Keratinocyte (primary cell): ENCODE measurements at regions not wholly inside any gene's neighbourhood (a gene's known extent, or its start where the extent isn't known, plus 50 kb on each side); places are given as distances from the start of the nearest gene placed in this dataset.

Experiments
- DNase-seq: peaks from one replicate; pipeline ENCODE4 v3.0.0-alpha.2; 2011; ENCODE audit warnings: low read depth, missing footprints, low spot score
- FAIRE-seq: peaks from 2 replicates; lab custom pipeline; 2011; peaks lifted over from hg19 to GRCh38; lab: Jason Lieb, UNC
- H2AFZ ChIP-seq: 2 replicates; pipeline ENCODE4 v1.6.0; 2012; ENCODE audit warnings: low read length, control low read depth, inconsistent platforms; ENCODE audit not compliant: control insufficient read depth
- H3K27ac ChIP-seq: 2 replicates; pipeline ENCODE4 v1.5.1; 2011; ENCODE audit warnings: low read length; ENCODE audit not compliant: control insufficient read depth, insufficient read depth
- H3K27me3 ChIP-seq: 3 replicates; pipeline ENCODE4 v1.6.0; 2011; ENCODE audit warnings: low read length; ENCODE audit not compliant: control insufficient read depth, insufficient read depth; ENCODE audit errors: extremely low read depth
- H3K36me3 ChIP-seq, 2 experiments: 2 replicates in 1 of 2; 3 replicates in 1 of 2; pipeline ENCODE4 v1.5.1; 2011; ENCODE audit warnings: low read length in 2 of 2, mild to moderate bottlenecking in 1 of 2; ENCODE audit not compliant: control insufficient read depth in 2 of 2, insufficient read depth in 2 of 2; ENCODE audit errors: extremely low read depth in 1 of 2
- H3K4me1 ChIP-seq: 3 replicates; pipeline ENCODE4 v1.5.1; 2011; ENCODE audit warnings: low read length; ENCODE audit not compliant: control insufficient read depth, insufficient read depth; ENCODE audit errors: extremely low read depth
- H3K4me2 ChIP-seq: 3 replicates; pipeline ENCODE4 v1.6.0; 2011; ENCODE audit warnings: low read depth, low read length; ENCODE audit not compliant: control insufficient read depth, insufficient read depth; ENCODE audit errors: extremely low read depth
- H3K4me3 ChIP-seq, 3 experiments: fragments of 200-600 bp in 1 of 3; sonication (generic) in 1 of 3; 2 replicates in 2 of 3; 3 replicates in 1 of 3; pipeline ENCODE4 v1.5.1; 2011 to 2016; ENCODE audit warnings: low read length in 3 of 3, mild to moderate bottlenecking in 3 of 3, control low read depth in 2 of 3, inconsistent platforms in 1 of 3, low read depth in 1 of 3, mixed read lengths in 1 of 3, mixed run types in 1 of 3, moderate library complexity in 1 of 3; ENCODE audit not compliant: control insufficient read depth in 2 of 3, insufficient read depth in 2 of 3; ENCODE audit errors: extremely low read depth in 1 of 3
- H3K79me2 ChIP-seq: 2 replicates; pipeline ENCODE4 v1.6.0; 2012; ENCODE audit warnings: low read length; ENCODE audit not compliant: control insufficient read depth, insufficient read depth
- H3K9ac ChIP-seq: 3 replicates; pipeline ENCODE4 v1.6.0; 2011; ENCODE audit warnings: low read length; ENCODE audit not compliant: control insufficient read depth, insufficient read depth; ENCODE audit errors: extremely low read depth
- H3K9me1 ChIP-seq: 3 replicates; pipeline ENCODE4 v1.6.0; 2011; ENCODE audit warnings: low read length; ENCODE audit not compliant: control insufficient read depth, insufficient read depth; ENCODE audit errors: extremely low read depth
- H3K9me3 ChIP-seq: 2 replicates; pipeline ENCODE4 v1.5.1; 2012; ENCODE audit warnings: low read depth, low read length; ENCODE audit not compliant: control insufficient read depth
- H4K20me1 ChIP-seq: 3 replicates; pipeline ENCODE4 v1.6.0; 2011; ENCODE audit warnings: low read length; ENCODE audit not compliant: control insufficient read depth, insufficient read depth; ENCODE audit errors: extremely low read depth
- EZH2 ChIP-seq: IDR thresholded peaks from one replicate; pipeline ENCODE4 v1.6.1; 2012; ENCODE audit warnings: inconsistent platforms, mild to moderate bottlenecking, low read length, moderate library complexity
- dilution Hi-C: fragments of 300-500 bp; cut with MboI; formaldehyde crosslinking; loops from one replicate; pipeline ENCODE4 v1.7.0; 2020; ENCODE audit warnings: low sequenced_read_pairs; ENCODE audit not compliant: extremely low pct_ligation_motif_present
- TF ChIP-seq, protein P1 (sequence below), 3 experiments: IDR thresholded peaks in 1 of 3; conservative IDR thresholded peaks in 1 of 3; optimal IDR thresholded peaks in 1 of 3; 2 replicates in 2 of 3; 3 replicates in 1 of 3; pipeline versions ENCODE3 to v1.5.1; 2011; ENCODE audit warnings: low read length in 3 of 3, mild to moderate bottlenecking in 3 of 3, moderate library complexity in 2 of 3, control low read depth in 1 of 3, inconsistent platforms in 1 of 3; ENCODE audit not compliant: insufficient read depth in 2 of 3; ENCODE audit errors: extremely low read depth in 1 of 3

DNA sequence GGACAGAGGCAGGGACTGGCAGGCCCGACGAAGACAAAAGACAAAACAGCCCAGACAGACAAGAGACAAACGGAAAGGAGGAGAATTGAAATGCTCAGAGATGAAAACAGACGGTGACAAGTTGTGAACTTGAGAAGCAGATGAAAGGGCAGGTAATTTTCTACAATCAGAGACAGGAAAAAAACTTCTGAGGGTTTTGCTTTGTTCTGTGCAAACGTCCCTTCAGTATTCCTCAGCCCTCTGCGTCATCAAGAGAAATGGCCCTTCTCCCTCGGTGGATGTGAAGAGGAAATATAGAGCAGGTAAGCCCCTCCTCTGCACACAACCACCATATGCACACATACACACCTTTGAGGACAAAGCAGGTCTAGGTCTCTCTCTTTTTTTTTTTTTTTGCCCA, 206.6 kb downstream of the UACA start:
- Histone ChIP-seq H3K27me3 (peaks cover 70% of the 10 kb centered on the region), H3K9me1 (no peaks in the 10 kb centered on the region), H3K9ac (no peak overlapping the region), H3K27ac (no peak overlapping the region), H3K36me3 (no peaks in the 10 kb centered on the region), H2AFZ (no peak overlapping the region), H3K4me2 (no peak overlapping the region), H4K20me1 (peaks cover 2% of the 10 kb centered on the region), H3K9me3 (no peaks in the 10 kb centered on the region), H3K4me3 (no peak overlapping the region), H3K79me2 (no peaks in the 10 kb centered on the region), H3K4me1 (no peaks in the 10 kb centered on the region)
- TF ChIP-seq, protein P1, sequence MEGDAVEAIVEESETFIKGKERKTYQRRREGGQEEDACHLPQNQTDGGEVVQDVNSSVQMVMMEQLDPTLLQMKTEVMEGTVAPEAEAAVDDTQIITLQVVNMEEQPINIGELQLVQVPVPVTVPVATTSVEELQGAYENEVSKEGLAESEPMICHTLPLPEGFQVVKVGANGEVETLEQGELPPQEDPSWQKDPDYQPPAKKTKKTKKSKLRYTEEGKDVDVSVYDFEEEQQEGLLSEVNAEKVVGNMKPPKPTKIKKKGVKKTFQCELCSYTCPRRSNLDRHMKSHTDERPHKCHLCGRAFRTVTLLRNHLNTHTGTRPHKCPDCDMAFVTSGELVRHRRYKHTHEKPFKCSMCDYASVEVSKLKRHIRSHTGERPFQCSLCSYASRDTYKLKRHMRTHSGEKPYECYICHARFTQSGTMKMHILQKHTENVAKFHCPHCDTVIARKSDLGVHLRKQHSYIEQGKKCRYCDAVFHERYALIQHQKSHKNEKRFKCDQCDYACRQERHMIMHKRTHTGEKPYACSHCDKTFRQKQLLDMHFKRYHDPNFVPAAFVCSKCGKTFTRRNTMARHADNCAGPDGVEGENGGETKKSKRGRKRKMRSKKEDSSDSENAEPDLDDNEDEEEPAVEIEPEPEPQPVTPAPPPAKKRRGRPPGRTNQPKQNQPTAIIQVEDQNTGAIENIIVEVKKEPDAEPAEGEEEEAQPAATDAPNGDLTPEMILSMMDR (optimal IDR thresholded peaks at IDR 0.05 in 1 of 3, IDR thresholded peaks at IDR 0.05 in 1 of 3, conservative IDR thresholded peaks at IDR 0.05 in 1 of 3; ENCODE audit: extremely low read depth in 1 of 3, insufficient read depth in 2 of 3, low read length in 3 of 3) = no peak
- TF ChIP-seq EZH2 = no peak
- dilution Hi-C loops = no loop called here
- no peak for DNase-seq
- no peak for FAIRE-seq

DNA sequence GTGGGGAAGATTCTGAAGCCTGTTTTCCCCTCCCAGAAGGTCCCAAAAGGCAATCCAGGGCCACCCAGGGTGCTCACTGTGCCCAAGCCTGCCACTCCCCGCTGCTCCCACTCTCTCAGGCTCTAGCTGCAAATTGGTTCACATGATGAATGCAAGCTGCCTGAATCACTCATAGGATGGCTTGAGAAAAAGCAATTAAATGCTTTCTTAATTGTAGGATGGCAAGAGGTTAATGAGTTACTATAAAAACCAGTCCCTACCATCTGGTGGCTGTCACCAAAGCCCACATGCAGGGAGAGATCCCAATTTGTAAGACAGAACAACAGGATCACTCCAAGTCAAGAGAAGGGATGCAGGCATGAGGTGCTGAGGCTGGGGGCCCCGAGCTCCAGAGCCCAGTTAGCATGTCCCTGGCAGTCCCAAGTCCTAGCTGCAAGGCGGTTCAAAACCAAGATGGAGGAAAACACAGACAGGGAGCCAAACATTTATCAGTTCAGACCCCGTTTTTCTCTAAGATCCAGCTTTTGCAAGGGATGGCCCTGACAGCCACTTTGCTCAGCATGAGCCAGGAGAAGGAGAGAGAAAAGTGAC, 207.1 kb downstream of the UACA start:
- Histone ChIP-seq H3K9me3 (no peaks in the 10 kb centered on the region), H3K27ac (no peak overlapping the region), H3K4me3 (no peak overlapping the region), H3K36me3 (no peaks in the 10 kb centered on the region), H3K9ac (no peak overlapping the region), H2AFZ (no peak overlapping the region), H4K20me1 (peaks cover 2% of the 10 kb centered on the region), H3K4me2 (no peak overlapping the region), H3K79me2 (no peaks in the 10 kb centered on the region), H3K4me1 (no peaks in the 10 kb centered on the region), H3K9me1 (no peaks in the 10 kb centered on the region), H3K27me3 (peaks cover 75% of the 10 kb centered on the region)
- no peak for TF ChIP-seq EZH2
- TF ChIP-seq, protein P1 (optimal IDR thresholded peaks at IDR 0.05 in 1 of 3, IDR thresholded peaks at IDR 0.05 in 1 of 3, conservative IDR thresholded peaks at IDR 0.05 in 1 of 3; ENCODE audit: extremely low read depth in 1 of 3, insufficient read depth in 2 of 3, low read length in 3 of 3) = no peak
- FAIRE-seq (no peak), DNase-seq (no peak)
- dilution Hi-C loops = no loop called here
